ENCODE measurements at regions not wholly inside any gene's neighbourhood (a gene's known extent, or its start where the extent isn't known, plus 50 kb on each side); places are given as distances from the start of the nearest gene placed in this dataset.

GRCh38 chr7:46147871-46148270, 226.8 kb upstream of the IGFBP3 start:
- no peaks in the 10 kb centered on the region for H3K9me3 ChIP-seq
- H3K4me1 ChIP-seq, result no peaks in the 10 kb centered on the region
- H3K4me3 ChIP-seq, result no peak overlapping the region
- H3K27ac ChIP-seq, result no peak overlapping the region
- H3K36me3 ChIP-seq, result no peaks in the 10 kb centered on the region
- TF ChIP-seq POLR2A (IDR thresholded peaks at IDR 0.05), result no peak
- TF ChIP-seq POLR2AphosphoS5 (IDR thresholded peaks at IDR 0.05; ENCODE audit: insufficient read depth in 1 of 2, low read depth in 1 of 2), result no peak
- TF ChIP-seq, protein P1, sequence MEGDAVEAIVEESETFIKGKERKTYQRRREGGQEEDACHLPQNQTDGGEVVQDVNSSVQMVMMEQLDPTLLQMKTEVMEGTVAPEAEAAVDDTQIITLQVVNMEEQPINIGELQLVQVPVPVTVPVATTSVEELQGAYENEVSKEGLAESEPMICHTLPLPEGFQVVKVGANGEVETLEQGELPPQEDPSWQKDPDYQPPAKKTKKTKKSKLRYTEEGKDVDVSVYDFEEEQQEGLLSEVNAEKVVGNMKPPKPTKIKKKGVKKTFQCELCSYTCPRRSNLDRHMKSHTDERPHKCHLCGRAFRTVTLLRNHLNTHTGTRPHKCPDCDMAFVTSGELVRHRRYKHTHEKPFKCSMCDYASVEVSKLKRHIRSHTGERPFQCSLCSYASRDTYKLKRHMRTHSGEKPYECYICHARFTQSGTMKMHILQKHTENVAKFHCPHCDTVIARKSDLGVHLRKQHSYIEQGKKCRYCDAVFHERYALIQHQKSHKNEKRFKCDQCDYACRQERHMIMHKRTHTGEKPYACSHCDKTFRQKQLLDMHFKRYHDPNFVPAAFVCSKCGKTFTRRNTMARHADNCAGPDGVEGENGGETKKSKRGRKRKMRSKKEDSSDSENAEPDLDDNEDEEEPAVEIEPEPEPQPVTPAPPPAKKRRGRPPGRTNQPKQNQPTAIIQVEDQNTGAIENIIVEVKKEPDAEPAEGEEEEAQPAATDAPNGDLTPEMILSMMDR (IDR thresholded peaks at IDR 0.05), result no peak
- DNase-seq (ENCODE audit: extremely low spot score in 2 of 2), result no peak
- intact Hi-C loops (cut with DNase I), result no loop called here
- no peaks in the 10 kb centered on the region for H3K27me3 ChIP-seq

- H3K4me1 ChIP-seq, result no peaks in the 10 kb centered on the region
- H3K36me3 ChIP-seq, result no peaks in the 10 kb centered on the region
- H3K27ac ChIP-seq, result no peak overlapping the region
- no peaks in the 10 kb centered on the region for H3K27me3 ChIP-seq
- no peak overlapping the region for H3K4me3 ChIP-seq
- TF ChIP-seq, protein P1 (IDR thresholded peaks at IDR 0.05), result no peak
- TF ChIP-seq POLR2A (IDR thresholded peaks at IDR 0.05) (no peak), POLR2AphosphoS5 (IDR thresholded peaks at IDR 0.05; ENCODE audit: insufficient read depth in 1 of 2, low read depth in 1 of 2) (no peak)
- intact Hi-C loops (cut with DNase I), result no loop called here
- no peaks in the 10 kb centered on the region for H3K9me3 ChIP-seq
- no peak for DNase-seq (ENCODE audit: extremely low spot score in 2 of 2)
Measured at GRCh38 chr7:46146454-46147255, 225.6 kb upstream of the IGFBP3 start.

DNA sequence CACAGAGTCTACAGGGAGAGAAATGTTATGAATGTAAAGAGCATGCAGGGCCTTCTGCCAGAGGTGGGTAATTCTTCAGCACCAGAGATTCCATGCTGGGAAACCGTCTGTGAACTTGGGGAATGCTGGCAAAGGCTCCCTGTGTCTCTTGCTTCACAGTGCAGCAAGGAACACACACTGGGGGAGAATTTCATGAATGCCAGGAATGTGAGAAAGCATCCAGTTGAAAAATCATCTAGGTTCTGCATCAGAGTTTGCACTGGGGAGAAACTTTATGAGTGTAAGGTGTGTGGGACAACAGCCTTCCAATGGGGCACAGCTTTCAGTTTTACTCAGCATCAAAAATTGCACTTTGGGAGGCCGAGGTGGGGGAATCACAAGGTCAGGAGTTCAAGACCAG, 224.3 kb upstream of the IGFBP3 start:
- Histone ChIP-seq H3K27ac (no peak overlapping the region), H3K9me3 (no peaks in the 10 kb centered on the region), H3K4me3 (no peak overlapping the region), H3K4me1 (no peaks in the 10 kb centered on the region), H3K36me3 (no peaks in the 10 kb centered on the region), H3K27me3 (no peaks in the 10 kb centered on the region)
- TF ChIP-seq, protein P1 (IDR thresholded peaks at IDR 0.05), result no peak
- TF ChIP-seq POLR2AphosphoS5 (IDR thresholded peaks at IDR 0.05; ENCODE audit: insufficient read depth in 1 of 2, low read depth in 1 of 2) (no peak), POLR2A (IDR thresholded peaks at IDR 0.05) (no peak)
- DNase-seq (ENCODE audit: extremely low spot score in 2 of 2), result no peak
- intact Hi-C loops (cut with DNase I), result no loop called here

DNA sequence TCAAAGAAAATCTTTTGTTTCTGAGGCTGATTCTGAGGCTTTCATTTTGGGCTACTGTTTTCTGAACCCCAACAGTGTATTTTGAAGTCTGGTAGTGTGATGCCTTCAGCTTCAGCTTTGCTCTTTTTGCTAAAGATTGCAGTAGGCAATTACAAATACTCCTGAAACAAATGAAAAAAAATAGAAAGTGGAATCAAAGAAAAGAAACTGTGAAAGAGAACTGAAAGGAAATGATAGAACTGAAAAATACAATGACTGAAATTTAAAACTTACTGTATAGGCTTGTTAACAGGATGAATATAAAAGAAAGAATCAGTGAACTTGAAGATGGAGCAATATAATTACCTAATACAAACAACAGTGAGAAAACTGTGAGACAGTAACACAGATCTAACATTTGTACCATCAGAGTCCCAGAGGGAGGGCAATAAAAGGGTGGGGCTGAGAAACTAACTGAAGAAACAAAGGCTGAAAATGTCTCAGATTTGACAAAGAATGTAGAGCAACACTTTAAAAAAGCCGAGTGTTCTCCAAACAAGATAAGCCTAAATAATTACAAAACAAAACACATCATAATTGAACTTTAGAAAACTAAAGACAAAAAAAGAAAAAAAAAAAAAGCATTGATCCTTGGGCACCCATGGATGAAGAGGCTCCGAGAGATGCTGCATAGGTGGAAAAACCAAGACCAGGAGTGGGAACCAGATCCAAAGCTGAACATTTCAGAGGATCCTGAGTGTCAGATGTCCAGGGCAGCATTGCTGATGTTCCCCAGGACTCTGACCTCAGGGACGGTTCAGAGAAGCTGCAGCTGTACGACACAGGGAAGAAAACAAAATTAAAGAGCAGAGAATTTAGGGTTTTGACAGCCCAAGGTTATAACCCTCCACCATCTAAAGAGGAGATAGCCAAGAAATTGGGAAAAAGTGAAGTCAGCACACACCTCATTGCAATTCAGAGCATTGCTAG, 223.2 kb upstream of the IGFBP3 start:
- TF ChIP-seq POLR2AphosphoS5 (IDR thresholded peaks at IDR 0.05; ENCODE audit: insufficient read depth in 1 of 2, low read depth in 1 of 2), result no peak
- TF ChIP-seq, protein P1 (IDR thresholded peaks at IDR 0.05), result no peak
- TF ChIP-seq POLR2A (IDR thresholded peaks at IDR 0.05), result no peak
- intact Hi-C loops (cut with DNase I), result no loop called here
- H3K4me3 ChIP-seq, result no peak overlapping the region
- DNase-seq (ENCODE audit: extremely low spot score in 2 of 2), result no peak
- H3K9me3 ChIP-seq, result no peaks in the 10 kb centered on the region
- no peak overlapping the region for H3K27ac ChIP-seq
- no peaks in the 10 kb centered on the region for H3K27me3 ChIP-seq
- no peaks in the 10 kb centered on the region for H3K36me3 ChIP-seq
- no peaks in the 10 kb centered on the region for H3K4me1 ChIP-seq
